EL (cell line): ENCODE measurements at regions not wholly inside any gene's neighbourhood (a gene's known extent, or its start where the extent isn't known, plus 50 kb on each side); places are given as distances from the start of the nearest gene placed in this dataset.
A peak's percentile ranks its signal among the peaks of the same experiment; 100 is the strongest.
"Not testable (repeated sequence)": the region's sequence is repeated elsewhere in the genome, so short reads cannot be mapped to it uniquely, and the experiment has no call there.

ENCODE experiments used
- DNase-seq: peaks from one replicate; pipeline ENCODE4 v3.0.0-alpha.2; 2016

DNA sequence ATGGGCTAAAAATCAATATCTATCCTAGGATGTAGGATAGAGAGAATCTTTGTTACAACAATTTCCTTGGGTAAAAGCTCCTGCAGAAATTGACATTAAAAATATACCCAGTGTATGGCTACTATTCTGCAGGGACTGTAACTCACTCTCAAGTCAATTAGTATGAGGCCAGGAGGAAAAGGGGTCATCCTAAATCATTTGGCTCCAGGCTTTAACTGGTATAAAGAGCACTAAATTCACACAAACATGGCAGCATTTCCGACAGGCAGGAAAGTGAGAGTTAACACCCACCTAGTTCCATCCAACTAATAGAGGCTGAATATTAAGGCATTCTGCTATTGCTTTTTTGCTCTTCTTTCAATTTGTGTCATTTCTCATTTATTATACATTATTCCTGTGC is 218.6 kb upstream of the C1orf87 start:
- DNase-seq, result no peak

- no peak for DNase-seq
Measured at GRCh38 chr1:60290393-60290792, 216.8 kb upstream of the C1orf87 start.

GRCh38 chr1:60287536-60287935 is 214.0 kb upstream of the C1orf87 start:
- no peak for DNase-seq

GRCh38 chr1:60283690-60284089 is 210.1 kb upstream of the C1orf87 start:
- peak; percentile 12 for DNase-seq

DNA sequence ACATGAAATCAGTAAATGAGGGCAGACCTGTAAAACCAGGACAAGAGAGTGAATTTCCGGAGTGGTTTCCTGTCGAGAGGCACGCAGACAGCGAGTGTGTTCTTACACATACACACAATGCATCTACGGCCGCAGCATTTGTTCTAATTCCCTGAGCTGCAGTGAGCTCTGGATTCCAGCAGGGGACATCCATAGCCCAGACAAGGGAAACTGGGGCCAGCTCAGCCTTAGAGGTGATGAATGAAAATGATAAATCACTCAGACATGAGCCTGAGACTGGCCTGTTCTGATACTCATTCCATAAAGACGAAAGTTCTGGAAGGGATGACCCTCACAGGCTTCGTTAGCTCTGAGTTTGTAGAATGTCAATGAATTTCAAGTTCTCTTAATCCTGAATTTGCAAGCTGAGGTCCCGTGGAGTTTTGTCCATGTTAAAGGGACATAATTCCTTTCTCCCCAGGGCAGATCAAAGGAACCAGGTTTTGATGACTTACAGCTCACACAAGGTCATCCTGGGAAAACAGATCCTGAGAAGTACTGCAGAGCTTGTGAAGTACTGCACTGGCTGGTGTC is 207.9 kb upstream of the C1orf87 start:
- DNase-seq, result peak; percentile 62

DNA sequence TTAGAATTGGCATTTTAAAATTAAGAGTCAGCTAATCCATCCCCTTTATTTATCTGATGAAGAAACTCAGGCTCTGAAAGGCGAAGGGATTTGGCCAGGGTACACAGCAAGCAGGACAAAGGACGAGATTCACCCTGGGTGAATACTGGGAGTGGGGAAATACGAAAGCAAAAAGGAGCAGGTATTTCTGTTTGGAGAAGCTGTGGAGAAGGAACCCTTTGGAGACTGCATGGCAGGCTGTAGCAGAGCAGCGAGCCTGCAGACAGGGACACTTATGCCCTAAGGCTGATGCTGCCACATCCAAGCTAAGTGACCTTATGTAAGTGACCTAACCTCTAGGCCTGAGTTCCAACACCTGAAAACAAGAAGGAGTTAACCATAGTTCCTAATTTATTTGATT is 207.2 kb upstream of the C1orf87 start:
- no peak for DNase-seq

DNA sequence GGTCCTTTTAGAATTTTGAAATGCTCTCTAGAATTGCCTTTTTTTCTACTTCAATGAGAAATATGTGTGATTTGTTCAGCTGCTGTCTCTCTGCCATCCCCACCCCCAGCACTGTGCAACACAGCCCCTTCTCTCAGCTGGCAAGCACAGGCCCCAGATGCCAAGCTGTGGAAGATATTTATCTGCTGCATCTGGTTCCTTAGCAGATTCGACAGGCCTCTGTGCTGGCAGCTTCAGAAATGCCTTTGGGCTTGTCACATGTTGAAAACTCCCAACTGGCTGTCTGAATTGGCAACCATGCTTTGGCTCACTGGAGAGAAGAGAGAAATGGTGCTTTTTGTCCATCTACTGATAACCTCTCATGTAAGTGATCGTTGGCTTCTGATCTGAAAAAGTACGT is 206.7 kb upstream of the C1orf87 start:
- DNase-seq, result peak; percentile 25

DNA sequence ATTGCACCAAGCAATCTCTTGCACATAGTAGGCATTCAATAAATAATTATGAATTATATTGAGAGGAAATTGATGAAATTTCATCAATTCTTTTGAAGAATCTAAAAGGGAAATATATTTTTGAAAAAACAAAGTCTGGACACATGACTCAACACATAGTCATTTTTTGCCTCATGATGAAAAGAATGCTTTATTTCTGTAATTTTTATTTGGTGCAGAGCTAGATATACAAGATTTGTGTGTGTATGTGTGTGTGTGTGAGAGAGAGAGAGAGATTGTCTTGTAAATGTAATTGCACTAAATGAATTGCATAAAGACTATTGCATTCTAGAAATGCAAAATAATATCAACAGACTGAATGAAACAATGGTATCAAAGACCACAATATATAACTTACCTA is 206.2 kb upstream of the C1orf87 start:
- DNase-seq, result peak; percentile 33

- no peak for DNase-seq
Measured at GRCh38 chr1:60277269-60277668, 203.7 kb upstream of the C1orf87 start.

- no peak for DNase-seq
Measured at GRCh38 chr1:60274422-60275290, 201.1 kb upstream of the C1orf87 start.

GRCh38 chr1:60273185-60273584 is 199.6 kb upstream of the C1orf87 start:
- DNase-seq, result no peak

- DNase-seq, result no peak
Measured at GRCh38 chr1:60271041-60271440, 197.5 kb upstream of the C1orf87 start.

- no peak for DNase-seq
Measured at GRCh38 chr1:60268451-60268850, 194.9 kb upstream of the C1orf87 start.

GRCh38 chr1:60265560-60266535 is 192.3 kb upstream of the C1orf87 start:
- DNase-seq, result peak; percentile 56

GRCh38 chr1:60262701-60263100 is 189.1 kb upstream of the C1orf87 start:
- no peak for DNase-seq

- DNase-seq, result no peak
Measured at GRCh38 chr1:60257531-60257930, 184.0 kb upstream of the C1orf87 start.

DNA sequence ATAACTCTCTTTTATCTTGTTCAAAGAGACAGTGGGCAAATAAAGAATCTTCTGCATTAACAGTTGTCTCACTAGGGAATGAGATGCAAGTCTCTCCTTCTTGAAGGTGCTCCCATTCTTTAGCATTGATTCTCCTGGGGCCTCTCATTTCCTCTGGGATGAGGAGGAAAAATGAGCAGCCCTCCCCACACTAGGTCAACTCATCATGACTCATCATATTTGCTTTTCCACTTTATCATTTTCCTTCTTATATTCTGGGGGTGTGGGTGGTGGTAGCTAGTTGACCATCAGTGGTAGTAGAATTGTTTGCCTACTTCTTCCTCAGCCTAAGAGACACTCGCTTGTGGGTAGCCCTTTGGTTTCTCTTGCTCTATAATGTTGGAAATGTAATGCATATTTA is 182.0 kb upstream of the C1orf87 start:
- peak; percentile 36 for DNase-seq

GRCh38 chr1:60251426-60251825 is 177.9 kb upstream of the C1orf87 start:
- DNase-seq, result no peak

DNA sequence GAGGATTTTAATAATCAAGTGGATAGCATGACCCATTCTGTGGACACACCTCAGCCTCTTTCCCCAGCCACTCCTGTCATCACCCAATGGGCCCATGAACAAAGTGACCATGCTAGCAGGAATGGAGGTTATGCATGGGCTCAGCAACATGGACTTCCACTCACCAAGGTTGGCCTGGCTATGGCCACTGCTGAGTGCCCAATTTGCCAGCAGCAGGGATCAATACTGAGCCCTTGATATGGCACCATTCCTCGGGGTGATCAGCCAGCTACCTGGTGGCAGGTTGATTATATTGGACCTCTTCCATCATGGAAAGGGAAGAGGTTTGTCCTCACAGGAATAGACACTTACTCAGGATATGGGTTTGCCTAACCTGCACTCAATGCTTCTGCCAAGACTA is 173.9 kb upstream of the C1orf87 start:
- DNase-seq, result not testable (repeated sequence)

- no peak for DNase-seq
Measured at GRCh38 chr1:60245324-60245723, 171.8 kb upstream of the C1orf87 start.

GRCh38 chr1:60244906-60245305 is 171.3 kb upstream of the C1orf87 start:
- no peak for DNase-seq

GRCh38 chr1:60235275-60235674 is 161.7 kb upstream of the C1orf87 start:
- DNase-seq, result no peak

DNA sequence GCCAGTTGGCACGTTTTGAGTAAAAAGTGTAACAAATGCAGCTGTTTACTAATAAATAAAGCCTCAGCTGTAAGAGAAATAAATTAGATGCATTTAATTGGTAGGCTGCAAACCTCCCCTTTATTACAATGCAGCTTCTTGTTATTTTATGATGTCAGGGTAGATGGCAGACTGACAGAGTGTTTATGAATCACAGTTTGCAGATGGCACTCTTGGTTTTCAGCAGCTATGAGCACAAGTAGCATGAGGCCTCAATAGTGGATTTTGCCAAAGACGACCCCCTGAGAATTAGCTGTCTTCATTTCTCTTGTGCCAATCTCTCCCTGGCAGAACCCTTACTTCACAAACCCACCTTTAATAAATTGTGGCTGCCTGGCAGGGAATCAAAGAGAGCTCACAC is 161.2 kb upstream of the C1orf87 start:
- no peak for DNase-seq
